ENCODE measurements at regions not wholly inside any gene's neighbourhood (a gene's known extent, or its start where the extent isn't known, plus 50 kb on each side); places are given as distances from the start of the nearest gene placed in this dataset.

- no peak for DNase-seq (ENCODE audit: low read depth in 2 of 2)
Measured at GRCh38 chr17:70017941-70018340, 57.1 kb upstream of the KCNJ16 start.

GRCh38 chr17:70021726-70022125, 53.3 kb upstream of the KCNJ16 start:
- DNase-seq (ENCODE audit: low read depth in 2 of 2), result no peak

- no peak for DNase-seq (ENCODE audit: low read depth in 2 of 2)
Measured at GRCh38 chr17:70022175-70022574, 52.9 kb upstream of the KCNJ16 start.

GRCh38 chr17:70024253-70024652, 50.8 kb upstream of the KCNJ16 start:
- DNase-seq (ENCODE audit: low read depth in 2 of 2), result no peak
